RWPE1 (cell line): ENCODE measurements at regions not wholly inside any gene's neighbourhood (a gene's known extent, or its start where the extent isn't known, plus 50 kb on each side); places are given as distances from the start of the nearest gene placed in this dataset.

Experiments
- CTCF ChIA-PET: fragments of 350-600 bp; sonication (Branson Sonifier 250); formaldehyde crosslinking; extraction: SDS; loops from one replicate; lab custom pipeline; 2021; lab: Yijun Ruan, JAX
- POLR2A ChIA-PET: fragments of 400-600 bp; formaldehyde crosslinking; extraction: SDS; loops from one replicate; lab custom pipeline; 2020; ENCODE audit warnings: antibody characterized with exemption; ENCODE audit not compliant: low non-redundant PET; lab: Yijun Ruan, JAX
- DNase-seq: peaks from one replicate; pipeline ENCODE4 v3.0.0; 2012; ENCODE audit warnings: low spot score
- H3K27ac ChIP-seq: fragments of 450-650 bp; 2 replicates; pipeline ENCODE4 v1.5.1; 2017
- TF ChIP-seq, protein P1 (sequence below): fragments of 450-650 bp; conservative IDR thresholded peaks from 2 replicates; pipeline ENCODE4 v1.5.1; 2017; ENCODE audit warnings: low read depth, mild to moderate bottlenecking

GRCh38 chr14:86882818-86883217 lies 1110.2 kb downstream of the GALC start:
- no peak overlapping the region for H3K27ac ChIP-seq
- ChIA-PET CTCF (no interaction called here), POLR2A (no interaction called here)
- no peak for DNase-seq
- TF ChIP-seq, protein P1, sequence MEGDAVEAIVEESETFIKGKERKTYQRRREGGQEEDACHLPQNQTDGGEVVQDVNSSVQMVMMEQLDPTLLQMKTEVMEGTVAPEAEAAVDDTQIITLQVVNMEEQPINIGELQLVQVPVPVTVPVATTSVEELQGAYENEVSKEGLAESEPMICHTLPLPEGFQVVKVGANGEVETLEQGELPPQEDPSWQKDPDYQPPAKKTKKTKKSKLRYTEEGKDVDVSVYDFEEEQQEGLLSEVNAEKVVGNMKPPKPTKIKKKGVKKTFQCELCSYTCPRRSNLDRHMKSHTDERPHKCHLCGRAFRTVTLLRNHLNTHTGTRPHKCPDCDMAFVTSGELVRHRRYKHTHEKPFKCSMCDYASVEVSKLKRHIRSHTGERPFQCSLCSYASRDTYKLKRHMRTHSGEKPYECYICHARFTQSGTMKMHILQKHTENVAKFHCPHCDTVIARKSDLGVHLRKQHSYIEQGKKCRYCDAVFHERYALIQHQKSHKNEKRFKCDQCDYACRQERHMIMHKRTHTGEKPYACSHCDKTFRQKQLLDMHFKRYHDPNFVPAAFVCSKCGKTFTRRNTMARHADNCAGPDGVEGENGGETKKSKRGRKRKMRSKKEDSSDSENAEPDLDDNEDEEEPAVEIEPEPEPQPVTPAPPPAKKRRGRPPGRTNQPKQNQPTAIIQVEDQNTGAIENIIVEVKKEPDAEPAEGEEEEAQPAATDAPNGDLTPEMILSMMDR, result no peak

GRCh38 chr14:86865934-86866333 lies 1127.0 kb downstream of the GALC start:
- DNase-seq, result no peak
- ChIA-PET CTCF (no interaction called here), POLR2A (no interaction called here)
- TF ChIP-seq, protein P1, result no peak
- H3K27ac ChIP-seq, result no peak overlapping the region

DNA sequence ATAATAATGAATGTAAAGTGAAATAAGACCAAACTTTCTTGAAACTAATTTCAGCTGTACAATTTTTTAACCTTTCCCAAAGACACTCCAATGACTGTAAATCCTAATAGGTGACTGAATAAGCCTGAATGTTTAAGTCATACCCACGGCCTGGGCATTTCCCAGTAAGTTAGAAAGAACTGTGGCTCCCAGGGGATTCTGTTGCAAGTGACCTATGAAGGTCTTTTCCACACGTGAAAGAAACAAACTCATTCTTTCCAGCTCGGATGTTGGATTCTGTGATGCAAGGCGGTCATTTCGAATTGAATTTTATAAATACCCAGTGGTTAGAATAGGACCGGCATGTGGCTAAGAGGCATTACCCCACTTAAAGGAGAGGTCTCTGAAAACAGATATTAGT lies 1134.4 kb downstream of the GALC start:
- H3K27ac ChIP-seq, result no peak overlapping the region
- DNase-seq, result no peak
- ChIA-PET POLR2A (interaction anchor here (0.6 kb wide), 1 partner anchor 306 kb away, joined by 4 read pairs; no protein-coding TSS in a partner anchor), CTCF (no interaction called here)
- TF ChIP-seq, protein P1, result no peak

GRCh38 chr14:86858031-86858430 lies 1135.0 kb downstream of the GALC start:
- DNase-seq, result no peak
- CTCF ChIA-PET, result no interaction called here
- TF ChIP-seq, protein P1, result no peak
- H3K27ac ChIP-seq, result no peak overlapping the region
- POLR2A ChIA-PET, result no interaction called here

- ChIA-PET CTCF (no interaction called here), POLR2A (no interaction called here)
- H3K27ac ChIP-seq, result no peak overlapping the region
- DNase-seq, result no peak
- TF ChIP-seq, protein P1, result no peak
Observed at GRCh38 chr14:86852530-86852929, 1140.5 kb downstream of the GALC start.

GRCh38 chr14:86847140-86847539 lies 1145.8 kb downstream of the GALC start:
- H3K27ac ChIP-seq, result no peak overlapping the region
- CTCF ChIA-PET, result no interaction called here
- DNase-seq, result no peak
- POLR2A ChIA-PET, result no interaction called here
- TF ChIP-seq, protein P1, result no peak

DNA sequence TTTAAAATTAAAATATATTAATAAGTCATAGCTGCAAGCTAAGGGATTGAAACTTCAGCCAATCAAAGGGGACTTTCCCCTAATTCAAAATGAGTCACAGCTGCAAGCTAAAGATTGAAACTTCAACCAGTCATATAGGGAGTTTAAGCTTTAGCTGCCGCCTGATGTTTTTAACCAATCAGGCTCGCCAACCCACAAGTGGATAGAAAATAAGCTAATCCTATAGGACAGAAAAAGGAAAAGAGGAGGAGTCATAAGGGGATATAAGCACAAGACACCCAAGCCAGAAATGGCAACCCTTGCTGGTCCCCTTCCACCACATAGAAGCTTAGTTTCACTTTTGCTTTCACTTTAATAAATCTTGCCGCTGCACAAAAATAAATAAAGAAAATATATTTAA lies 1154.6 kb downstream of the GALC start:
- TF ChIP-seq, protein P1, result no peak
- no peak for DNase-seq
- H3K27ac ChIP-seq, result no peak overlapping the region
- CTCF ChIA-PET, result no interaction called here
- POLR2A ChIA-PET, result no interaction called here
